Progenitor cell of endocrine pancreas (in vitro differentiated cells): ENCODE measurements at regions not wholly inside any gene's neighbourhood (a gene's known extent, or its start where the extent isn't known, plus 50 kb on each side); places are given as distances from the start of the nearest gene placed in this dataset.

Source experiments
- DNase-seq: peaks from one replicate; pipeline ENCODE4 v3.0.0; 2021; ENCODE audit warnings: low spot score; ENCODE audit not compliant: unreplicated experiment
- H3K27ac Mint-ChIP-seq: 2 replicates; pipeline ENCODE4 v1.8.0; 2021; ENCODE audit warnings: mild to moderate bottlenecking, moderate library complexity, mixed read lengths
- H3K27me3 Mint-ChIP-seq: 2 replicates; pipeline ENCODE4 v1.8.0; 2021; ENCODE audit warnings: mixed read lengths
- H3K36me3 Mint-ChIP-seq: 2 replicates; pipeline ENCODE4 v1.8.0; 2022; ENCODE audit warnings: mixed read lengths; ENCODE audit not compliant: insufficient read depth
- H3K4me1 Mint-ChIP-seq: 2 replicates; pipeline ENCODE4 v1.8.0; 2021; ENCODE audit warnings: low read depth, mixed read lengths
- H3K4me3 Mint-ChIP-seq: 2 replicates; pipeline ENCODE4 v1.8.0; 2021; ENCODE audit warnings: low read depth, mild to moderate bottlenecking, moderate library complexity, mixed read lengths
- H3K9me3 Mint-ChIP-seq: 2 replicates; pipeline ENCODE4 v1.8.0; 2021; ENCODE audit warnings: low read depth, mixed read lengths
- TF ChIP-seq, protein P1 (sequence below): fragments of 200-600 bp; sonication (generic); IDR thresholded peaks from one replicate; pipeline ENCODE4 v1.5.0; 2021; ENCODE audit warnings: antibody characterized with exemption, mild to moderate bottlenecking; ENCODE audit not compliant: unreplicated experiment

DNA sequence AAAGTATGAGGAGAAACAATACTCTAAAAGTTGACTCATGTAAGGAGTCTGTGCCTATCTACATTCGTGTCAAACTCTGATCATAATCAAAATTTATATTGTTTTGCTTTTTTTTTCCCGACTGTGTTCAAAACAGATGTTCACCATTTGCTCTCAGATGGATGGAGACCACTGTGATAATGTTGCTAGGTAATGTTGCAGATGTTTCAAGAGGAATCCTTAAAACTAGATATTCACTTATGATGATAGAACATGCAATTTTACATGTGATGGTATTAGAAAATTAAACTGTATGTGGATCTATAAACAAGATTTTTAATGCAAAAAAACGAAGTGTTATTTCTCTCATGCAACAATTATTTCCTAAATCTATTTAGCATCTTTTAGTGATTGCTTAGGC lies 1080.1 kb downstream of the REEP3 start:
- TF ChIP-seq, protein P1, sequence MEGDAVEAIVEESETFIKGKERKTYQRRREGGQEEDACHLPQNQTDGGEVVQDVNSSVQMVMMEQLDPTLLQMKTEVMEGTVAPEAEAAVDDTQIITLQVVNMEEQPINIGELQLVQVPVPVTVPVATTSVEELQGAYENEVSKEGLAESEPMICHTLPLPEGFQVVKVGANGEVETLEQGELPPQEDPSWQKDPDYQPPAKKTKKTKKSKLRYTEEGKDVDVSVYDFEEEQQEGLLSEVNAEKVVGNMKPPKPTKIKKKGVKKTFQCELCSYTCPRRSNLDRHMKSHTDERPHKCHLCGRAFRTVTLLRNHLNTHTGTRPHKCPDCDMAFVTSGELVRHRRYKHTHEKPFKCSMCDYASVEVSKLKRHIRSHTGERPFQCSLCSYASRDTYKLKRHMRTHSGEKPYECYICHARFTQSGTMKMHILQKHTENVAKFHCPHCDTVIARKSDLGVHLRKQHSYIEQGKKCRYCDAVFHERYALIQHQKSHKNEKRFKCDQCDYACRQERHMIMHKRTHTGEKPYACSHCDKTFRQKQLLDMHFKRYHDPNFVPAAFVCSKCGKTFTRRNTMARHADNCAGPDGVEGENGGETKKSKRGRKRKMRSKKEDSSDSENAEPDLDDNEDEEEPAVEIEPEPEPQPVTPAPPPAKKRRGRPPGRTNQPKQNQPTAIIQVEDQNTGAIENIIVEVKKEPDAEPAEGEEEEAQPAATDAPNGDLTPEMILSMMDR = no peak
- Mint-ChIP-seq H3K27me3 (no peaks in the 10 kb centered on the region), H3K9me3 (no peaks in the 10 kb centered on the region), H3K4me1 (no peaks in the 10 kb centered on the region), H3K4me3 (no peak overlapping the region), H3K27ac (no peak overlapping the region), H3K36me3 (no peaks in the 10 kb centered on the region)
- no peak for DNase-seq

DNA sequence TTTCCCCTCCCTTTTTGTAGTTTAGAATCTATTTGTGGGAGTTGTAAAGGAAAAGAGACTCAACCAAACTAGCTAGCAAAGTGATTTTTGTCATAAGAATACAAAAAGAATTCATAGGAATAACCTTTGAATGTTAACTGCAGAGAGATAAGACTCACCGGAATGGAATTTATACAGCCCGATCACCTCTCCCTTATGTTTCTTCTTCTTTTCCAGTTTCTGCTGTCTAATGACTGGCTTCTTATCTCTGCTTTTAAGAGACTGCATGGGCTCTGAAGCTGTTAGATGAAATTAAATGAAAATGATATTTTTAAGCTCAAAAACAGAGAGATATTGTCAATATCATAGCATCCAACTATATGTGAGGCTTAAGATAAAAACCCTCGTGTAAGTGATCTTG lies 1095.9 kb downstream of the REEP3 start:
- DNase-seq = no peak
- Mint-ChIP-seq H3K9me3 (no peaks in the 10 kb centered on the region), H3K4me1 (no peaks in the 10 kb centered on the region), H3K36me3 (no peaks in the 10 kb centered on the region), H3K4me3 (no peak overlapping the region), H3K27ac (no peak overlapping the region), H3K27me3 (no peaks in the 10 kb centered on the region)
- TF ChIP-seq, protein P1 = no peak

DNA sequence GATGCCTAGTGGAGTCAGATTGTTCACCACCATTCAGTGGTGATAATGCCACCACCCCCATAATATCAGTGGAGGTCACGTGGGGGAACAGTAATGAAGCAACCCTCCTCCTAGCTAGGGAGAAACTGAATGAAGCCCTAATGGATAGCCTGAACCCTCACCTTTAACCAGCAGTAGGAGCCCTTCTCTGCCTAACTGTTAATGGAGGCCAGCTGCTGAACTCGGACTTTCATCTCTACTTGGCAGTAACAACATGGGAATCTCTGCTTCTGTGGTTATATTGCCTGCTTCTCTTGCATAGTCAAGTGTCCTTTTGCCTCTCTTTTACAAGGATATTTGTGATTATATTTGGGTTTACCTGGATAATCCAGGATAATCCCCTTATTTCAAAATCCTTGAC lies 1097.9 kb downstream of the REEP3 start:
- no peak for DNase-seq
- TF ChIP-seq, protein P1 = no peak
- Mint-ChIP-seq H3K27ac (no peak overlapping the region), H3K4me3 (no peak overlapping the region), H3K27me3 (no peaks in the 10 kb centered on the region), H3K9me3 (peaks cover 1% of the 10 kb centered on the region), H3K36me3 (no peaks in the 10 kb centered on the region), H3K4me1 (no peaks in the 10 kb centered on the region)

- DNase-seq = no peak
- Mint-ChIP-seq H3K9me3 (peaks cover 8% of the 10 kb centered on the region), H3K27me3 (no peaks in the 10 kb centered on the region), H3K36me3 (no peaks in the 10 kb centered on the region), H3K4me1 (peaks cover 20% of the 10 kb centered on the region), H3K27ac (peak overlapping the region; percentile 79), H3K4me3 (peak overlapping the region; percentile 70)
- TF ChIP-seq, protein P1 = no peak
Measured at GRCh38 chr10:64626924-64627323, 1105.7 kb downstream of the REEP3 start.

GRCh38 chr10:64630534-64630933 lies 1109.3 kb downstream of the REEP3 start:
- Mint-ChIP-seq H3K36me3 (no peaks in the 10 kb centered on the region), H3K4me3 (no peak overlapping the region), H3K27me3 (no peaks in the 10 kb centered on the region), H3K27ac (no peak overlapping the region), H3K9me3 (peaks cover 3% of the 10 kb centered on the region), H3K4me1 (peaks cover 21% of the 10 kb centered on the region)
- TF ChIP-seq, protein P1 = no peak
- DNase-seq = no peak
